H1 (cell line): ENCODE measurements at regions not wholly inside any gene's neighbourhood (a gene's known extent, or its start where the extent isn't known, plus 50 kb on each side); places are given as distances from the start of the nearest gene placed in this dataset.

Source experiments
- BRCA1 ChIP-seq: IDR thresholded peaks from 2 replicates; pipeline ENCODE4 v1.6.1; 2012; ENCODE audit warnings: low read depth, low read length, improper control_type of control experiment
- CTCF ChIP-seq, 3 experiments: IDR thresholded peaks; 1 replicate in 2 of 3; 2 replicates in 1 of 3; pipeline versions ENCODE4 v1.5.1 to v1.6.1; 2011; ENCODE audit warnings: low read length in 3 of 3, mild to moderate bottlenecking in 3 of 3, inconsistent platforms in 2 of 3, low read depth in 1 of 3, moderate library complexity in 1 of 3; ENCODE audit not compliant: insufficient read depth in 1 of 3; ENCODE audit errors: control extremely low read depth in 1 of 3
- POLR2A ChIP-seq, 2 experiments: IDR thresholded peaks; 1 replicate in 1 of 2; 2 replicates in 1 of 2; pipeline ENCODE4 v1.6.1; 2011; ENCODE audit warnings: low read depth in 2 of 2, low read length in 2 of 2, mild to moderate bottlenecking in 2 of 2; ENCODE audit errors: control extremely low read depth in 1 of 2
- RNF2 ChIP-seq: fragments of 200-900, 300-1000 bp; sonication (generic); IDR thresholded peaks from 2 replicates; pipeline ENCODE4 v1.7.1; 2016; ENCODE audit warnings: borderline replicate concordance, low read depth, mild to moderate bottlenecking, antibody characterized with exemption, low read length; ENCODE audit not compliant: poor library complexity, severe bottlenecking; ENCODE audit errors: missing control alignments
- SIN3A ChIP-seq, 2 experiments: IDR thresholded peaks in 1 of 2; conservative IDR thresholded peaks in 1 of 2; 2 replicates each; pipeline ENCODE4 v1.6.1; 2011 to 2012; ENCODE audit warnings: low read length in 2 of 2, improper control_type of control experiment in 1 of 2, low read depth in 1 of 2, mild to moderate bottlenecking in 1 of 2
- TF ChIP-seq, protein P1 (sequence below): IDR thresholded peaks from 2 replicates; pipeline ENCODE4 v1.6.1; 2011; ENCODE audit warnings: low read length, improper control_type of control experiment

- no peak for TF ChIP-seq CTCF (IDR thresholded peaks at IDR 0.05; ENCODE audit: control extremely low read depth in 1 of 3, insufficient read depth in 1 of 3, low read depth in 1 of 3, low read length in 3 of 3)
- no peak for TF ChIP-seq SIN3A (conservative IDR thresholded peaks at IDR 0.05 in 1 of 2, IDR thresholded peaks at IDR 0.05 in 1 of 2; ENCODE audit: low read depth in 1 of 2, low read length in 2 of 2)
- TF ChIP-seq, protein P1, sequence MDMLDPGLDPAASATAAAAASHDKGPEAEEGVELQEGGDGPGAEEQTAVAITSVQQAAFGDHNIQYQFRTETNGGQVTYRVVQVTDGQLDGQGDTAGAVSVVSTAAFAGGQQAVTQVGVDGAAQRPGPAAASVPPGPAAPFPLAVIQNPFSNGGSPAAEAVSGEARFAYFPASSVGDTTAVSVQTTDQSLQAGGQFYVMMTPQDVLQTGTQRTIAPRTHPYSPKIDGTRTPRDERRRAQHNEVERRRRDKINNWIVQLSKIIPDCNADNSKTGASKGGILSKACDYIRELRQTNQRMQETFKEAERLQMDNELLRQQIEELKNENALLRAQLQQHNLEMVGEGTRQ = no peak
- no peak for TF ChIP-seq RNF2
- no peak for TF ChIP-seq POLR2A (IDR thresholded peaks at IDR 0.05; ENCODE audit: control extremely low read depth in 1 of 2, low read depth in 2 of 2, low read length in 2 of 2)
- no peak for TF ChIP-seq BRCA1
These were observed 282.0 kb upstream of the TPM1 start for GRCh38 chr15:62760538-62760937.
